Hepatic stellate cell (primary cell): ENCODE measurements at regions not wholly inside any gene's neighbourhood (a gene's known extent, or its start where the extent isn't known, plus 50 kb on each side); places are given as distances from the start of the nearest gene placed in this dataset.

Experiments used
- DNase-seq: peaks from one replicate; pipeline ENCODE4 v3.0.0; 2011; ENCODE audit warnings: low spot score

DNA sequence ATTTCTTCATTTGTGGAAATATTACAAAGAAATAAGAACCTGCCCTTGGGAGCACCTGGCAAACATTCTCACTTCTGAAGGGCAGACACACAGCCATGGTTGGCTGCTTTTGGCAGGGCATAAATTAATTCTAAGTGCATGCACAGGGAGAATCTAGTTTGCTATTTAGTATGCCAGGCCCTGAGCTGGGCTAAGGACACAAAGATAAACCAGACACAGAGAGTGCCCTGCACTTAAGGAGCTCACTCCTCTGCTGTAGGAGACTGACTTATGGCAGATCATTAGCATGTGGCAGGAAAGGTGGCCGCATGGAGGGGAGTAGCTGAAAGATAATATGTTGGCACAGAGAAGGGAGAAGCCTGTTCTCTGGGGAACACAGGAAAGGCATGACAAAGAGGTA lies 367.0 kb downstream of the LPIN1 start:
- no peak for DNase-seq

DNA sequence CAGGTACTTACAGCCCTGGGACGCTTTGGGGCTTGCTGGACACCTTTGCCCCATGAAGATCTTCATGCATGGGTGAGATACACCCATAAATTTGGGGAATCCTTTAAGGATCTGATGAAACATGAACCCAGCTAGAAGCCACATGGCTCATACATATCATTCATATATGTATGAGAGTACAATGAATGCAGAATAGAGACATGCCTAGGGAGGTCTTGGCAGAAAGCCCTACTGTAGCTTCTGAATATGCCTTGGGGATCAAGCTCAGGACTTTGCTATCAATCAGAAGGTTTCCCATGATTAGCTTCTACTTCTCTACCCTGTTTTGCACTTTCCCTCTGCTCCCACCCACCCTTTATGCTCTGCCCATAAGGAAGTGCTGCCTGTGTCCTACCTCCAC lies 368.4 kb downstream of the LPIN1 start:
- no peak for DNase-seq

DNA sequence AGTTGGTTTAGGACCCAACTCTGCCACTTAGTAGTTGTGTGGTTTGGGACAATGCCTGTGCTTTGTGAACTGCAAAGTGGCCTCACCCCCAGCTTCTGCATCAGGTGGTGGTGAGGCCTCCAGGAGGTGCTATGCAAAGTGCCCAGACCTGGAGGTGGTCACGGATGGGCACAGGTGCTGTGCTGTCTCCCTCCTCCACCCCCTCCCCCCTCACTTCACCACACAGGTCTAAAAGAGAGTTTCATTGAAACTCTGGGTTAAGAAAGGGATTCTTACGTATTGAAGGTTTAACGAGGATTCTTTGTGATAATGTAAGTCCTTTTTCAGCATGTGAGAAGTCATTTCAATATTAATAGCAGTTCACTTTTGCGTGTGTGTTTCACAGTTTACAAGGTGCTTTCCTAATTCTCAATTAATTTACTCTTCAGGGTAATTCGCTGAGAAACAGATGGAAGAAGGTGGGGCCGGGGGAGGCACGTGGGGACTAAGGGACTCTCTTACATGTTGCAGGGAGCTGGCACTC lies 369.9 kb downstream of the LPIN1 start:
- DNase-seq: no peak

DNA sequence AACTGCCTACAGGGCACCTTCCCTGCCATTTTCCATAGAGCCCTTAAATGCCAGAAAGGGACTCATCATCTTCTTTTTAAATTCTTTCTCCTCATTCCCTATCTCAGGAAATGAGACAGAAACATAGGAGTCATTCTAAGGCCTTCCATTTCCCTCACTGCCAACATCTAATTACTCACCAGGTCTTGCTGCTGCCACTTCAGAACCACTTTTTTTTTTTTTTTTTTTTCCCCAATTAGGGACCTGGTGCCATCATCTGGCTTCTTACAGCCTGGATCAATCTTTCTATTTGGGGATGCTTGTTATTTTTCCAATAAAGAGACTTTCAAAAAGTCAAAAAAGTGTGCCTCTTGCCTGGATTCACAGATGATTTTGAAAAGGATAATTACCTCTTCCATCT lies 373.4 kb downstream of the LPIN1 start:
- DNase-seq: peak; percentile 12

DNA sequence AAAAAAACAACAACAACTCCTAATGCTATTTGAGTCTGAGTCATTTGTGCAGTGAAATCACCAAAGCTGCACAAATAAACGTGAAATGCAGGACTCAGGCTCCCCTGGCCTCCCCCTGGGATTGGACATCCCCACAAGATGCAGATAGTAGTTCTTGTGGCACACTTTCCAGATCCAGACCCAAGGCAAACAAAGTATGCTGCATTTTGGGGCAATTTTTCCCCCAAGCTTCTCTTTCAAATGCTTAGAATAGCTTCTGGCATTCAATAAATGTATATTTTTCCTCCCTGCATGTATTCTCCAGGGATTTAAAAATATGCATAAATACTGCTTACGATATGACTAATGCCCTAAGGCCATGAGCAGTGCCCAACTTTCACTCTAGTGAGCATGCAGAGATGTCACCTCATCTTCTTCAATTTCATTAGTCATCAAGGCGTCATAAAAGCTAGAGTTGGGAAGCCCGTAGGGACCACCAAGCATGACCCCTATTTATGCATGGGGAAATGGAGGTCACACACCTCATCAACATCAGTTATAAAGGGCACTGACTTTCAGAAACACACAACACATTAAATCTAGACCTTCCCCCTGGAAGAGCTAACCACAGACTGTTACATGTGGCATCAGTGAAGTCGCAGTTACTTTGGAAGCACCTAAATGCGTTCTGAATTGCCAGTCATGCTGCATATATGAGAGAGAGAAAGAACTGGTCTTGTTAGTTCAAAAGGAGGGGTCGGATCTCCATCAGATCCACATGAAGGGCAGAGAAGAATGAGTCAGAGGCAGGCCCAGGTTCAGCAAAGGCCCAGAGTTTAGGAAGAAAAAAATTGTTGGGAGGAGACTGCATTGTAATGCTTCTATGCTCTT lies 374.1 kb downstream of the LPIN1 start:
- peak; percentile 47 for DNase-seq

DNA sequence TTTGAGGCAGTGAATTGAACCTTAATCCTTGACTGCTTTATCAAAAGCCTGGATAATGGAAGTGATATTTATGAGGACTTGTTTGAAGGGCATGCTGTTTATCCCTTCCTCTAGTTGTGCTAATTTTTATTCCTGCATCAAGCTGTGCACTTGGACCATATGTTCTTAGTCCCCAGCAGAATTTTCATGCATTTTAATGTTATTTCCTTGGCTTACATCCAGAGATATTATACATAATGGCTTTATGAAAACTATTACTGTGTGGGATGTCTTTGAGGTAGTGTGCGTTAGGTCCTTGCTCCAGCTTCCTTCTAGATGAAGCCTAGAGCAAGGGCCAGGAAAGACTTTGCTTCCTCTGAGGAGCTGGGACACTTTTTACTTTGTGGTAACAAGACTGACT lies 378.4 kb downstream of the LPIN1 start:
- no peak for DNase-seq

DNA sequence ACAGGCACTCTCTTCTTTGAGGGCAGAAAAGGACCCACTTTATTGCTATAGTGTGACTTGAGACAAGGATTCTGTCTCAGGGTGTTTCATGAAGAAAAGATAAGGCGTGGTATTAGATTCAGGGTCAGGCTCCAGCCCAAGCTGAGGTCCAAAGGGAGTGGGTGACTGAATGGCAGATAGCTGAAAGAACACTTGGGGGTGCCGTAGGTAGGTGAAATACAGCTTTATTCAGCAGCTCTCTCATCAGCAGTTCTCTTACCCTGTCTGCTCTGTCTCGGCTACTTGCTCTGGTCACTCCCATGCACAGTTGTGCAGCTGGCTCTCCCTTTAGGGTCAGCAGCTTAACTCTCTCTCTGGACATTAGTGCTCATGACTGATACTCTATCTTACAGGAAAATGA lies 379.9 kb downstream of the LPIN1 start:
- no peak for DNase-seq

DNA sequence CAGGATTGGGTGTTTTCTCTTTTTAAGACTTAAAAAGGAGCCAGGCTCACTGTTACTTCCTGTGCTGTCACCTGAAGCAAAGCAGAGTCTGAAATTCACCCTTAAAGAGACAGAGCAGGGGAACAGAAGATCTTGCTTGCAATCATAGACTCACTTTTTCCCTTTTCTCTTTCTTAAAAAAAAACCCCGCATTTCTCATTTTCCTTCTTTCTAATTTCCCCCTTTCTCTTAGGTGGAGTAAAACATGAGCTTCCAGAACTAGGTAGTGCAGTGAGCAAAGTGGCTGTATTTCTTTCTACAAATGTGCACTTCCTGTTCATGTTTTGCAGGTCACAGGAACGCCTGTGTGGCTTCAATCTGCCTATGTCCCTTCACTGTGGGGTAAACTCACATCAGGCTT lies 381.2 kb downstream of the LPIN1 start:
- no peak for DNase-seq

DNA sequence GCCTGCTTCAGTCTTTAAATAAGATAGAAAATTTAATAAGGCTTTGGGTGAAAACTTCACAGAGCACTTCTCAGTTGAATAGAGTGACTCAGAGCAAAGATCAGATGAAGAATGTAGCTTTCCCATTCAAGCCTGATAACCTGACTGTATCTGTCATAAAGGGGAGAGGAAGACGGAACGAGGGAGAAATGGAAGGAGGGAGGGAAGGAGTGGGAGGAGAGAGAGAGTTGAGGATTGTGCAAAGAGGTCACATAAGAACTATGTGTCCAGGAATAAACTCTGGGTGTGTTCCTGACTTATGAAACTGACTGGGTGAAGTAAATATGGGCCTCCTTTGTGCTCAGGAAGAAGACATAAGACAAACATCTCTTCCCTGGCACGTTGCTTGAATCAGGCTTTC lies 385.5 kb downstream of the LPIN1 start:
- peak; percentile 11 for DNase-seq

DNA sequence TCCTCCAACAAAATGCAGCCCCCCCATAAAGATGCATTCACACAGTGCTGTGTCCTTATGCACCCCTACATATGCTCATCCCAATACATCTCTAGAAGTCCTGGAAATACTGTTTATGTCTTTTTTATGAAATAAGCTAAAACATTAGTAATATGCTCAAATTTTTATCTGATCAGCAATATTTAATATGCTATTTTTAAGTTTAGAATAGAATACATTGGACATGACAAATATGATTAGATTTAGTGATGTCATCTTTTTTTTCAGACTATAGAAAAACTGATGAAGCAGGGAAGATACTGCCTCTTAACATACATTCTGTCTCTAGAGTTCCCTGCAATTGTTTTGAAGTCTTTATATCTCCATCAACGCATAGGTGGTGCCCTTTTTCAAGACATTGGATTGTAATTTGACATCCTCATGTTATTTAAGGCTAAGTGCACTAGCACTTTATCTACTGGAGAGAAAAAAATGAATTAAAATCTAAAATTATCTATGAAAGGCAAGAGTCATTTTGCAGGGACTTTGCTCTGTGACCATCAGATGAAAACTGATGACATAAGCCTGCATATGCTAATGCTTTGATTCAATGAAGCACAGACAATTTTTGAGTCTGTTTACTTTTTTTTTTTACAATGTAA lies 395.3 kb downstream of the LPIN1 start:
- DNase-seq: no peak

DNA sequence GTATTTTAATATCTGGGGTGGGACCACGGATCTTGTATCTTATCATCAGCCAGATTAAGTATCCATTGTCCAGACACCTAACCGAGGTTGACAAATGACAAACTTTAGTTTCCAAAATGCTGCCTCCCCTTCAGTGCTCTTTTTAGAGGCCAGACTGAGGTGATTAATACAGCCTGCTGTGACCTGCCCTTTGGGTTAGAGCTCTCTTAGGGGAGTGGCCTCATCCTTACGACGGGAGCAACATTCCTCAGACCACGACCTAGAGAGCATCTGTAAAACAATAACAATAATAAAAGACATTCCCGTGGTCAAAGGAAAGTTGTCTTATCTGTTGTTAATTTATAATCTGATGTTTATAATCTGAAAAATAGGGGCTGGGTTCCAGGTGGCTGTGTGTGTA lies 405.3 kb downstream of the LPIN1 start:
- no peak for DNase-seq

DNA sequence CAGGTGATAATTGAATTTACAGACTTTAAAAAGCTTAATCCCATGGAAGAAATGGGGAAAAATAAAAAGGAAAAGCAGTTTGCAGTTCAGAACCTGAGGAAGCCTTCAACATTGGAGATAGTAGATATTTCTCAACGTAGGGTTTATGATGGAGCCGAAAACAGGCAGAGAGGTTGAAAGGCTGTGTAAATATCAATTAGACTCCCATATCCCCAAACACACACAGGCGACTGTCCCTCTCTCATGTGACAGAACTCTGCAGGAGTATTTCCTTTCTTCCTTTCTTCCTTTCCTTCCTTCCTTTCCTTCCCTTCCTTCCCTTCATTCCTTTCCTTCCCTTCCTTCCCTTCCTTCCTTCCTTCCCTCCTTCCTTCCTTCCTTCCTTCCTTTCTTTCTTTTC lies 406.5 kb downstream of the LPIN1 start:
- DNase-seq: no peak

DNA sequence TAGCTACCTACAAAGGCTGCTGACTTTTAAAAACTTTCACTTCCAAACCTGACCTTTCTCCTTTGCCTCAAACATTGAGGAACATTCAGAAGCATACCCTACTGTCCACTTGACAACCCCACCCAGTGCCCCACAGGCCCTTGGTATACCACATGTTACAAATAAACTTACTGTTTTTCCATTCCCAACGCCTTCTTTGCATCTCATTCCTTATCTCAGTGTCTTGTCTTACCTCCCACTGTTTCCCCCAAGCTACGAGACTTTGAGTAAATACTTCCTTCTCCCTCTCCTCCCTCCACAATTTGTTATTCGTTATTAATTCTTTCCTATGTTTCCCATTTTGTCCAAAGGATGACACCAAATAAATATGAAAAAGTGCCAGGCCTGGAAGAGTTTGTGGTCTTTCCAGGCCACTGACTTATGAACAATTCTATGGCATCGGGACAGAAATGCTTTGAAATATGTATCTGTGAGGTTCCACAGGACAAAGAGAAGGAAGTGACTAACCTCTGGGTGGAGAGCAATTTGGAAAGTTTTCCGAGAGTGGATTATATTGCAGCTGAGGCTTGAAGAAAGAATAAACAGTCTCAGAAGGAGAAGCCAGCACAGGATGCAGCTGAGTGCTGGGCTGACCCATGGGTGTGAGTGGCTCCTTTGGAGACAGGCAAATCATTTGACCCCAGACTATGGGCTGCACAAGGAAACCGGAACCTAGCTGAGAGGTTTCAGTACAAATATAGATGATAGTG lies 409.0 kb downstream of the LPIN1 start:
- DNase-seq: peak; percentile 65

DNA sequence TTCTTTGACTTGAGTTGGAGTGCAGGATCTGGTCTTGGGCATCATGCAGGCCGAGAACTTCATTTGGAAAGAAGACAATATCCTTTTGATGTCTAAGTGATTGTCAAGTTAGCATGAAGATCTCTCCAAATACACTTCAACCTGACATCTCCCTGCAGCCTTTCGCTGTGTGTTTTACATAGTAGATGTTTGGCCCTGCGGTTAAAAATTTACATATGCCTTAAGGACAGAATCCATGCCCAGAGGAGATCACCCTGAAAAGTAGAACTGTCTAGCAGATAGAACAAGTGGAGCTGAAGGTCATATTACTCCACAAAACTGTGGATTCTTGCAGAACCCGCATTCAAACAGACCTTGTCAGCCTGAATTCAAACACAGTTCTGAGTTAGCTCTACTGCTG lies 409.9 kb downstream of the LPIN1 start:
- DNase-seq: no peak

DNA sequence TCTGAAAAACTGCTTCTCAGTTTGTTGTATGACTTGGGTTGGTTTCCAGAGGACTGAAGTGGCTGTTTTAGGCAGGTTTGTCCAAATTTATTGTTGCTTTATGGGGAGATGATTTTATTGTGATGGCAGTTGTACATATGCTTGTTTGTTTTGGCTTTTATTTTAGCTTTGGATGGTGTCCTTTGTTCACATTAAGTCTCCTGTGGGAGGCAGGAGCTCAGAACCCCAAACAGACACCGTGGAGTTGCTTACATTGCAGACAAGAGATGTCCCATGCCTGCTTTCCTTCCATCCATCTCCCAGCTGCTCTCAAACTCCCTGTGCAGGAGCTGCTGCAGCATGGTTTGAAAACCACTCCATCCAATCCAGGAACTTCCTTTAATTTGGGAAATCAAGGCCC lies 414.7 kb downstream of the LPIN1 start:
- DNase-seq: no peak

DNA sequence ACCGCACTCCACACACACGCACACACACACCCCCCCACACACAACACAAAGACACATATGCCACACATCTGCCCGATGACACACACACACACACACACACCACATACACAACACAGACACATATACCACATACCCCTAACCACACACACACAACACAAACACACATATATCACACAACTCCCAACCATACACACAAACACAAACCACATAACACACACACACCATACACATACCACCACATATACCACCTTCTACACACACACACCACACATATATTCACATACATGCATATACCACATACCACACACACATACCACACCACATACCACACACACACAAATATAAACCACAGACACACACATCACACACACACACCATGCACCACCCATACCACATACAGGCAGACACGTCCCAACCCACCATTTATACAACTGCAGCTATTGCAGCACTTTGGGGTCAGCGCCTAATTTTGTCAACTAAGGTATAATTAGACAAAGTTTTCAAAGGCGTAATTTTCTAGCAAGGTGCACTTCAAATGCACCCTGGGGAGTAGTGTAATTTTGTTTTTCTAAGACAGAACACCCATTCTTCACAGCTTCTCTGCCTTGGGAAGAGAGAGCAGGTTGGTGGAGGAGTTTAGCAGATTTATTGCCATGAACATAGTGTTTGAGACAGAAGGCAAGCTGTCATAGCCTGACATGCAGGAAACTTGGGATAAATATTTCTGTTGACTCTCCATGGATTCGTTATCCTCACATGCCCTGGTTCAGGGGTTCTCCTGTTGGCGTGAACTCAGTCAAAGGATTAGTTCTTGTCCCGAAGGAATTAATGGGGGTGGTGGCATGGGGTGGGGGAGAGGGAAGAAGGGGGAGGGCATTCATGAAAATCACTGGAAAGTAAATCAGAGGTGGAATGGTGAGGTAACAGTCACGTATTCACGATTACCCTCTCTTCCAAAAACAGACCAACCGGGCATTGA lies 416.1 kb downstream of the LPIN1 start:
- DNase-seq: no peak

DNA sequence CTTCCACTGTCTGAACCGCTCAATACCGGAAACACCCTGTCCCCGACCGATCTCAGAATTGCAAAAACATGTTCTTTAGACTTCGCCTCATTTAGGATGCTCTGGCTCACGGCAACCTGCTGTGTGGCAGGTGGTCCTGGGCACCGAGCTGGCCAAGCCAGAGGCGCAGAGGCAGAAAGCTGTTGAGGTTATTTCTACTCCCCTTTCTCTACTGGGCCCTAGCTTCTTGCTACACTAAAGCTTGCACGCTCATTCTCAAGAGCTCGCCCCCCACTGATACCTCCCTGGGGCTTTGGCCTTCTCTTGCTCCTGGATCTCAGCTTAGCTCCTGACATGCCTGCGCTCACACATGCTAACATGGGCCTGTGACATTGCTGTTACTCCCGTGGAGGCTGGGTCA lies 417.4 kb downstream of the LPIN1 start:
- no peak for DNase-seq

DNA sequence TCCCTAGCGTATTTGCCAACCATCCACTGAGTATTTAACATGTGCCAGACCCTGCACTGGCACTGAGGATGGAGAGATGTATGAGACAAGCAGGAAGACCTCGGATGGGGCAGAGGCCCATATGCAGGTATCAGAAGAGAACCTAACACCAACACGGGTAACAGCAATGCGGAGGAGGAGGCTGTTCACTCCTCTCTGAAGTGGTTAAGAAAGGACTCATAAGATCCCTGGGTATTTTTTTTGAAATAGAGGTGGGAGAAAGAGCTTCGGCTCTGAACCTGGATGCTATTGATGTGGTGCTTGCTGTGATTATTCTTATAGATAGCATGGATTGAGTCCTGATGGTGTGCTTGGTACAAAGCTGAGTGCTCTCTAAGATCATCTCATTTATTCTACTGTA lies 418.3 kb downstream of the LPIN1 start:
- DNase-seq: no peak

DNA sequence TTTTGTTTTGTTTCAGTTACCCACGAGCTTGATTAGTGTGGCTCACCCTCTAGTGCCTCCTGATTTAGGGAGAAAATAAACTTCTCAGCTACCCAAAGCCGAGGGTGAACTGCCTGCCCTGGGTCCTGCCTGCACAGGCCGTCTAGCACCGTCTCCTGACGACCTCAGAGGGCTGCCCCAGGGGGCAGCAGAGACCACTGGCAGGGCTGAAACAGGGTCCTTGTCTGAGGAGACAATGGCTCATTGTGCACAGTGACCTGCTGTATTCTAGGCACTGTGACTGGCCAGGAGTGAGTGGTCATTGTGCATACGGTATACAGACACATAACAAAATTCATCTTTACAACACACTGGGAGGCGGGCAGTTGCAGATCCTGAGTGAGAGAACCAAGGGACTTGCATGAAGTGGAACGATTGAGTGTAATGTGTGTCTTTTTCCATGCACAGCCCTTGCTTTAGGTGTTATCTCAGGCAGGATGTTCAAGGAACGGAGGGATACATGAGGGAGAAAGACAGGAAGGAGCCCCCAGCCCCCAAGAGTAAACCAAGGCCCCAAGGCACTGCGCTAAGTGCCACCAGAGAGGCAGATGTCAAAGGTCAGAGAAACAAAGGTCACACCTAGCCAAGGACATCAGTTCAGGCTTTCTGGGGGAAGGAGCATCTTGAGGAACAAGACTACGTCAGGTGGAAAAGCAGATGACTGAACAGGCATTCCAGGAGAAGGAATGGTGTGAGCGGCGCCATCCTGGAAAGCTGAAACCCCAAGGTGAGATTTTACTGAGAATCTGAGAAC lies 421.3 kb downstream of the LPIN1 start:
- DNase-seq: no peak

DNA sequence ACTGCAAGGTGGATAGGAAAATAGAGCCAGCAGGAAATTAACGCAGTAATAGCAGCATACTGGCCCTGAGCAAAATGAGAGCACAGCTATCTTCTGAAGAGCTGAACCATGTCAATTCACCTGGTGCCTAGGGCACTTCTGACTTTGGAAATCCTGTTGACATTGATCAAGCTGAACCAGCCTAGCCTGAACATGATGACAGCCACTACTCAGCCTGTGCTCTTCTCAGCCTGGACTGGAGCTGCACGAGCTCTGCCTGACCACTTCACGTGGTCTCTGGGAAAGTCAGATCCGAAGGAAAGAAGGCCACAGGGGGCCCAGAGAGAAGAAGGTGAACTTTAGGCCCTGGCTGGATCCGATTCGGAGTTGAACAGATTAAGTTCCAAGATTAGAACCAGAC lies 421.9 kb downstream of the LPIN1 start:
- DNase-seq: no peak
